22Rv1 (cell line): ENCODE measurements at regions not wholly inside any gene's neighbourhood (a gene's known extent, or its start where the extent isn't known, plus 50 kb on each side); places are given as distances from the start of the nearest gene placed in this dataset.

Source experiments
- ZFX ChIP-seq: fragments of 450-650 bp; IDR thresholded peaks from 2 replicates; pipeline ENCODE4 v1.6.1; 2017; ENCODE audit warnings: antibody characterized with exemption, borderline replicate concordance
- TF ChIP-seq, protein P1 (sequence below): fragments of 450-650 bp; IDR thresholded peaks from 2 replicates; pipeline ENCODE4 v1.5.1; 2017; ENCODE audit warnings: mild to moderate bottlenecking

DNA sequence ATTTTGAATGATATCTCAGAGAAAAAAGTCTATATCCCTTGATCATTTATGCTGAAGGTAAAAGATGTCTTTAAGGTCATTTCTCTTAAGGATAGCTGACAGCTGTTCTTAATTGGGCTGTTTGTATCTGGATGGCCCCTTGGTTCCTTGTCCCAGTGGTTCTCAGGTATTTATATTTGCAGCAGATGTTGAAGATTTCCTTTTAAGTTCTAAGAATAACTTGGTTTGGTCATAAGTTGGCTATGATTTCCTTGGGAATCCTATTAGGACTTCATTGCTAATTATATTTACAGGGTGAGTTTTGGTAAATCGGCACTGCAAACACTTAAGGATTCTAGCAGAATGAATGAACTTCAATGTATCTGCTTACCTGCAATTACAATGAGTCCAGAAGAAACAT, 460.4 kb upstream of the SGO1 start:
- TF ChIP-seq, protein P1, sequence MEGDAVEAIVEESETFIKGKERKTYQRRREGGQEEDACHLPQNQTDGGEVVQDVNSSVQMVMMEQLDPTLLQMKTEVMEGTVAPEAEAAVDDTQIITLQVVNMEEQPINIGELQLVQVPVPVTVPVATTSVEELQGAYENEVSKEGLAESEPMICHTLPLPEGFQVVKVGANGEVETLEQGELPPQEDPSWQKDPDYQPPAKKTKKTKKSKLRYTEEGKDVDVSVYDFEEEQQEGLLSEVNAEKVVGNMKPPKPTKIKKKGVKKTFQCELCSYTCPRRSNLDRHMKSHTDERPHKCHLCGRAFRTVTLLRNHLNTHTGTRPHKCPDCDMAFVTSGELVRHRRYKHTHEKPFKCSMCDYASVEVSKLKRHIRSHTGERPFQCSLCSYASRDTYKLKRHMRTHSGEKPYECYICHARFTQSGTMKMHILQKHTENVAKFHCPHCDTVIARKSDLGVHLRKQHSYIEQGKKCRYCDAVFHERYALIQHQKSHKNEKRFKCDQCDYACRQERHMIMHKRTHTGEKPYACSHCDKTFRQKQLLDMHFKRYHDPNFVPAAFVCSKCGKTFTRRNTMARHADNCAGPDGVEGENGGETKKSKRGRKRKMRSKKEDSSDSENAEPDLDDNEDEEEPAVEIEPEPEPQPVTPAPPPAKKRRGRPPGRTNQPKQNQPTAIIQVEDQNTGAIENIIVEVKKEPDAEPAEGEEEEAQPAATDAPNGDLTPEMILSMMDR: no peak
- TF ChIP-seq ZFX: no peak
